ENCODE measurements at regions not wholly inside any gene's neighbourhood (a gene's known extent, or its start where the extent isn't known, plus 50 kb on each side); places are given as distances from the start of the nearest gene placed in this dataset.

DNA sequence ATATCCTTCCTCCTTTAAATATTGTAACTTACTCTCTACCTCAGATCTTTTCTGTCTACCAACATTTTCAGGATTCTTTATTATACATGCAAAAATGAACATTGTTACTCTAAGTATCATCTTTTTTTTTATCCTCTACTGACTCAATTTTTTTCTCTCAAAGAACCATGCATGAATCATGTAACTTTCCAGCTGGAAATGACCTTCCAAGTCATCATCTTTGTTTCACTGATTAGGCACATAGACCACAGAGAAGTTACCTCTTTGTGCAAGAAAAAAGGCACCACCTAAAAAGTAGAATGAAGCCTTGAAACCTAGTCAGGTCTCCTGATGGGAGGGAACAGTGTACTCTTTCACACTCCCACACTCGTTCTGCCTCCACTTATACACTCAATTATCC lies 234.9 kb downstream of the HGF start:
- DNase-seq (ENCODE audit: low read depth, low spot score) = no peak
- Histone ChIP-seq H3K9ac (replicated peaks; ENCODE audit: extremely low read depth, insufficient read depth, low read length) (no peak overlapping the region), H4K20me1 (replicated peaks; ENCODE audit: control insufficient read depth, extremely low read depth, insufficient read depth, low read length) (no peaks in the 10 kb centered on the region), H3K4me3 (replicated peaks in 1 of 3; ENCODE audit: insufficient read depth in 1 of 3, low read depth in 1 of 3, low read length in 3 of 3) (no peak overlapping the region), H3K4me1 (ENCODE audit: control insufficient read depth, extremely low read depth, insufficient read depth, low read length) (no peaks in the 10 kb centered on the region), H2AFZ (ENCODE audit: low read depth, low read length) (no peak overlapping the region), H3K27me3 (ENCODE audit: control insufficient read depth in 2 of 2, insufficient read depth in 2 of 2, low read length in 2 of 2) (no peaks in the 10 kb centered on the region), H3K36me3 (ENCODE audit: control insufficient read depth in 2 of 2, extremely low read depth in 1 of 2, insufficient read depth in 2 of 2, low read length in 2 of 2) (no peaks in the 10 kb centered on the region), H3K27ac (ENCODE audit: insufficient read depth, low read depth, low read length) (no peak overlapping the region), H3K9me3 (replicated peaks; ENCODE audit: control insufficient read depth, insufficient read depth, low read length) (no peaks in the 10 kb centered on the region), H3K79me2 (ENCODE audit: control insufficient read depth, insufficient read depth, low read length) (no peaks in the 10 kb centered on the region), H3K9me1 (replicated peaks; ENCODE audit: control insufficient read depth, extremely low read depth, insufficient read depth, low read length) (no peaks in the 10 kb centered on the region), H3K4me2 (ENCODE audit: insufficient read depth, low read length) (no peak overlapping the region)
- no TSS peak for BruUV-seq (replicated peaks)
- ChIA-PET CTCF (interaction anchor here (0.7 kb wide), 1 partner anchor 9 kb away, joined by 3 read pairs; no protein-coding TSS in a partner anchor), POLR2A (no interaction called here)
- intact Hi-C loops (cut with micrococcal nuclease) (no loop called here), dilution Hi-C loops (cut with MboI; ENCODE audit: extremely low pct_ligation_motif_present, low sequenced_read_pairs) (no loop called here)
- no peak for FAIRE-seq
- TF ChIP-seq MYC (IDR thresholded peaks at IDR 0.05; ENCODE audit: low read depth, low read length) (no peak), POLR2A (IDR thresholded peaks at IDR 0.05; ENCODE audit: low read depth, low read length) (no peak), CTCF (IDR thresholded peaks at IDR 0.05; ENCODE audit: extremely low read depth in 1 of 2, insufficient read depth in 1 of 2, low read depth in 1 of 2, low read length in 2 of 2) (no peak), FOS (IDR thresholded peaks at IDR 0.05; ENCODE audit: borderline replicate concordance, insufficient read depth, low read length) (no peak), GATA2 (IDR thresholded peaks at IDR 0.05; ENCODE audit: insufficient read depth, insufficient read length, low read depth, low read length) (no peak), POLR2AphosphoS5 (IDR thresholded peaks at IDR 0.05; ENCODE audit: insufficient read depth, low read depth, low read length) (no peak)
- TF ChIP-seq, protein P1, sequence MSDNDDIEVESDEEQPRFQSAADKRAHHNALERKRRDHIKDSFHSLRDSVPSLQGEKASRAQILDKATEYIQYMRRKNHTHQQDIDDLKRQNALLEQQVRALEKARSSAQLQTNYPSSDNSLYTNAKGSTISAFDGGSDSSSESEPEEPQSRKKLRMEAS (IDR thresholded peaks at IDR 0.05; ENCODE audit: insufficient read depth, insufficient read length) = no peak
